HEK293 (cell line): ENCODE measurements at regions not wholly inside any gene's neighbourhood (a gene's known extent, or its start where the extent isn't known, plus 50 kb on each side); places are given as distances from the start of the nearest gene placed in this dataset.
A peak's percentile ranks its signal among the peaks of the same experiment; 100 is the strongest.

Experiments used
- CTCF ChIA-PET: fragments of 350-600 bp; formaldehyde crosslinking; extraction: SDS; loops from one replicate; lab custom pipeline; 2021; ENCODE audit warnings: antibody characterized with exemption; lab: Yijun Ruan, JAX
- POLR2A ChIA-PET: fragments of 300-600 bp; formaldehyde crosslinking; extraction: SDS; loops from one replicate; lab custom pipeline; 2020; ENCODE audit warnings: antibody characterized with exemption, inconsistent platforms; lab: Yijun Ruan, JAX
- H3K27ac ChIP-seq: fragments of 200-500 bp; sonication (Bioruptor generic); 2 replicates; pipeline ENCODE4 v1.5.1; 2014; ENCODE audit warnings: low read depth, low read length, control low read depth, inconsistent platforms; ENCODE audit errors: extremely low read depth
- H3K36me3 ChIP-seq, 2 experiments: fragments of 200-500 bp in 1 of 2; sonication (Bioruptor generic) in 1 of 2; 1 replicate in 1 of 2; 2 replicates in 1 of 2; pipeline ENCODE4 v1.5.1; 2014 to 2017; ENCODE audit warnings: inconsistent platforms in 2 of 2, low read length in 2 of 2; ENCODE audit not compliant: control insufficient read depth in 2 of 2, insufficient read depth in 1 of 2
- H3K4me1 ChIP-seq: fragments of 200-500 bp; sonication (Bioruptor generic); 2 replicates; pipeline ENCODE4 v1.5.1; 2014; ENCODE audit warnings: mild to moderate bottlenecking, low read length, inconsistent platforms; ENCODE audit not compliant: control insufficient read depth, insufficient read depth
- H3K4me3 ChIP-seq: 2 replicates; pipeline ENCODE4 v1.5.1; 2011; ENCODE audit warnings: low read depth, mild to moderate bottlenecking, control low read depth, low read length, moderate library complexity
- H3K9me3 ChIP-seq: fragments of 200-500 bp; sonication (Bioruptor generic); 2 replicates; pipeline ENCODE4 v1.5.1; 2014; ENCODE audit warnings: low read depth, low read length, inconsistent platforms; ENCODE audit not compliant: control insufficient read depth, insufficient read depth
- EGR2 ChIP-seq: fragments of 450-650 bp; formaldehyde crosslinking; IDR thresholded peaks from 2 replicates; pipeline ENCODE4 v1.5.1; 2016; ENCODE audit warnings: low read depth, missing biosample characterization, missing genetic modification characterization
- SCRT1 ChIP-seq: fragments of 450-650 bp; formaldehyde crosslinking; IDR thresholded peaks from 2 replicates; pipeline ENCODE4 v1.5.1; 2016; ENCODE audit warnings: missing biosample characterization, missing genetic modification characterization, borderline replicate concordance
- YY1 ChIP-seq: fragments of 450-650 bp; formaldehyde crosslinking; IDR thresholded peaks from 2 replicates; pipeline ENCODE4 v1.5.1; 2018; ENCODE audit warnings: missing biosample characterization, missing genetic modification characterization
- YY2 ChIP-seq: fragments of 450-650 bp; formaldehyde crosslinking; IDR thresholded peaks from 2 replicates; pipeline ENCODE4 v1.5.1; 2016; ENCODE audit warnings: missing biosample characterization, missing genetic modification characterization
- ZFP3 ChIP-seq: fragments of 450-650 bp; formaldehyde crosslinking; IDR thresholded peaks from 2 replicates; pipeline ENCODE4 v1.5.1; 2016; ENCODE audit warnings: low read depth, missing biosample characterization, missing genetic modification characterization
- ZNF114 ChIP-seq: fragments of 450-650 bp; formaldehyde crosslinking; IDR thresholded peaks from 2 replicates; pipeline ENCODE4 v1.5.0; 2017; ENCODE audit warnings: missing biosample characterization, missing genetic modification characterization
- ZNF16 ChIP-seq: fragments of 450-650 bp; formaldehyde crosslinking; IDR thresholded peaks from 2 replicates; pipeline ENCODE4 v1.5.1; 2016; ENCODE audit warnings: low read depth, missing biosample characterization, missing genetic modification characterization
- ZNF302 ChIP-seq: fragments of 450-650 bp; formaldehyde crosslinking; IDR thresholded peaks from 2 replicates; pipeline ENCODE4 v1.5.1; 2016; ENCODE audit warnings: missing biosample characterization, missing genetic modification characterization, low read depth
- ZNF350 ChIP-seq: fragments of 450-650 bp; formaldehyde crosslinking; IDR thresholded peaks from 2 replicates; pipeline ENCODE4 v1.5.0; 2017; ENCODE audit warnings: missing biosample characterization, mild to moderate bottlenecking, missing genetic modification characterization
- ZNF398 ChIP-seq: fragments of 450-650 bp; formaldehyde crosslinking; IDR thresholded peaks from 2 replicates; pipeline ENCODE4 v1.5.1; 2017; ENCODE audit warnings: missing biosample characterization, missing genetic modification characterization
- ZNF404 ChIP-seq: fragments of 450-650 bp; formaldehyde crosslinking; IDR thresholded peaks from 2 replicates; pipeline ENCODE4 v1.5.1; 2017; ENCODE audit warnings: missing biosample characterization, missing genetic modification characterization
- ZNF449 ChIP-seq: fragments of 450-650 bp; formaldehyde crosslinking; IDR thresholded peaks from 2 replicates; pipeline ENCODE4 v1.5.1; 2017; ENCODE audit warnings: missing biosample characterization, mild to moderate bottlenecking, missing genetic modification characterization, moderate library complexity
- ZNF610 ChIP-seq: fragments of 450-650 bp; formaldehyde crosslinking; IDR thresholded peaks from 2 replicates; pipeline ENCODE4 v1.5.1; 2016; ENCODE audit warnings: missing biosample characterization, missing genetic modification characterization, borderline replicate concordance
- ZNF701 ChIP-seq: fragments of 450-650 bp; formaldehyde crosslinking; IDR thresholded peaks from 2 replicates; pipeline ENCODE4 v1.5.1; 2016; ENCODE audit warnings: missing biosample characterization, missing genetic modification characterization
- ZNF747 ChIP-seq: fragments of 450-650 bp; formaldehyde crosslinking; IDR thresholded peaks from 2 replicates; pipeline ENCODE4 v1.5.1; 2016; ENCODE audit warnings: missing biosample characterization, missing genetic modification characterization
- TF ChIP-seq, protein P1 (sequence below): fragments of 450-650 bp; formaldehyde crosslinking; IDR thresholded peaks from 2 replicates; pipeline ENCODE4 v1.5.1; 2017; ENCODE audit warnings: missing biosample characterization, missing genetic modification characterization
- TF ChIP-seq, protein P2 (sequence below): fragments of 450-650 bp; formaldehyde crosslinking; IDR thresholded peaks from 2 replicates; pipeline ENCODE4 v1.5.1; 2016; ENCODE audit warnings: missing biosample characterization, missing genetic modification characterization

- TF ChIP-seq, protein P1, sequence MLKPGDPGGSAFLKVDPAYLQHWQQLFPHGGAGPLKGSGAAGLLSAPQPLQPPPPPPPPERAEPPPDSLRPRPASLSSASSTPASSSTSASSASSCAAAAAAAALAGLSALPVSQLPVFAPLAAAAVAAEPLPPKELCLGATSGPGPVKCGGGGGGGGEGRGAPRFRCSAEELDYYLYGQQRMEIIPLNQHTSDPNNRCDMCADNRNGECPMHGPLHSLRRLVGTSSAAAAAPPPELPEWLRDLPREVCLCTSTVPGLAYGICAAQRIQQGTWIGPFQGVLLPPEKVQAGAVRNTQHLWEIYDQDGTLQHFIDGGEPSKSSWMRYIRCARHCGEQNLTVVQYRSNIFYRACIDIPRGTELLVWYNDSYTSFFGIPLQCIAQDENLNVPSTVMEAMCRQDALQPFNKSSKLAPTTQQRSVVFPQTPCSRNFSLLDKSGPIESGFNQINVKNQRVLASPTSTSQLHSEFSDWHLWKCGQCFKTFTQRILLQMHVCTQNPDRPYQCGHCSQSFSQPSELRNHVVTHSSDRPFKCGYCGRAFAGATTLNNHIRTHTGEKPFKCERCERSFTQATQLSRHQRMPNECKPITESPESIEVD, result no peak
- TF ChIP-seq ZNF114 (tag by site-specific recombination) (no peak), ZNF16 (tag by site-specific recombination) (no peak), ZNF701 (no peak), ZNF404 (tag by site-specific recombination) (no peak), ZNF398 (tag by site-specific recombination) (no peak), ZNF302 (tag by site-specific recombination) (no peak)
- TF ChIP-seq, protein P2, sequence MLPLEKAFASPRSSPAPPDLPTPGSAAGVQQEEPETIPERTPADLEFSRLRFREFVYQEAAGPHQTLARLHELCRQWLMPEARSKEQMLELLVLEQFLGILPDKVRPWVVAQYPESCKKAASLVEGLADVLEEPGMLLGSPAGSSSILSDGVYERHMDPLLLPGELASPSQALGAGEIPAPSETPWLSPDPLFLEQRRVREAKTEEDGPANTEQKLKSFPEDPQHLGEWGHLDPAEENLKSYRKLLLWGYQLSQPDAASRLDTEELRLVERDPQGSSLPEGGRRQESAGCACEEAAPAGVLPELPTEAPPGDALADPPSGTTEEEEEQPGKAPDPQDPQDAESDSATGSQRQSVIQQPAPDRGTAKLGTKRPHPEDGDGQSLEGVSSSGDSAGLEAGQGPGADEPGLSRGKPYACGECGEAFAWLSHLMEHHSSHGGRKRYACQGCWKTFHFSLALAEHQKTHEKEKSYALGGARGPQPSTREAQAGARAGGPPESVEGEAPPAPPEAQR (tag by site-specific recombination), result no peak
Observed at GRCh38 chr2:106288873-106289272, 94.8 kb upstream of the UXS1 start (continued).

- no peak for TF ChIP-seq ZNF449 (tag by site-specific recombination)
- TF ChIP-seq ZNF350 (tag by site-specific recombination), result no peak
- H3K9me3 ChIP-seq, result no peaks in the 10 kb centered on the region
- ChIA-PET POLR2A (no interaction called here), CTCF (no interaction called here)
- H3K4me1 ChIP-seq, result no peaks in the 10 kb centered on the region
- no peak overlapping the region for H3K27ac ChIP-seq
- H3K4me3 ChIP-seq, result no peak overlapping the region
- no peaks in the 10 kb centered on the region for H3K36me3 ChIP-seq
Observed at GRCh38 chr2:106285237-106285829, 91.2 kb upstream of the UXS1 start.

- H3K36me3 ChIP-seq, result no peaks in the 10 kb centered on the region
- CTCF ChIA-PET, result interaction anchor here (0.7 kb wide), 1 partner anchor 343 kb away, joined by 3 read pairs; no protein-coding TSS in a partner anchor
- H3K4me1 ChIP-seq, result no peaks in the 10 kb centered on the region
- no peak overlapping the region for H3K4me3 ChIP-seq
- POLR2A ChIA-PET, result no interaction called here
- TF ChIP-seq EGR2 (tag by site-specific recombination) (peak; percentile 29; the same call in 1 of the 2 replicates), SCRT1 (tag by site-specific recombination) (no peak), ZNF350 (tag by site-specific recombination) (no peak), YY2 (no peak), ZNF610 (no peak), ZNF747 (tag by site-specific recombination) (no peak), ZNF16 (tag by site-specific recombination) (no peak), YY1 (tag by site-specific recombination) (no peak), ZFP3 (no peak)
- H3K9me3 ChIP-seq, result no peaks in the 10 kb centered on the region
- no peak overlapping the region for H3K27ac ChIP-seq
Observed at GRCh38 chr2:106284691-106285202, 90.6 kb upstream of the UXS1 start.
